Keratinocyte (primary cell): ENCODE measurements at regions not wholly inside any gene's neighbourhood (a gene's known extent, or its start where the extent isn't known, plus 50 kb on each side); places are given as distances from the start of the nearest gene placed in this dataset.

Source experiments
- EZH2 ChIP-seq: IDR thresholded peaks from one replicate; pipeline ENCODE4 v1.6.1; 2012; ENCODE audit warnings: inconsistent platforms, mild to moderate bottlenecking, low read length, moderate library complexity
- TF ChIP-seq, protein P1 (sequence below), 3 experiments: IDR thresholded peaks in 1 of 3; conservative IDR thresholded peaks in 1 of 3; optimal IDR thresholded peaks in 1 of 3; 2 replicates in 2 of 3; 3 replicates in 1 of 3; pipeline versions ENCODE3 to v1.5.1; 2011; ENCODE audit warnings: low read length in 3 of 3, mild to moderate bottlenecking in 3 of 3, moderate library complexity in 2 of 3, control low read depth in 1 of 3, inconsistent platforms in 1 of 3; ENCODE audit not compliant: insufficient read depth in 2 of 3; ENCODE audit errors: extremely low read depth in 1 of 3

DNA sequence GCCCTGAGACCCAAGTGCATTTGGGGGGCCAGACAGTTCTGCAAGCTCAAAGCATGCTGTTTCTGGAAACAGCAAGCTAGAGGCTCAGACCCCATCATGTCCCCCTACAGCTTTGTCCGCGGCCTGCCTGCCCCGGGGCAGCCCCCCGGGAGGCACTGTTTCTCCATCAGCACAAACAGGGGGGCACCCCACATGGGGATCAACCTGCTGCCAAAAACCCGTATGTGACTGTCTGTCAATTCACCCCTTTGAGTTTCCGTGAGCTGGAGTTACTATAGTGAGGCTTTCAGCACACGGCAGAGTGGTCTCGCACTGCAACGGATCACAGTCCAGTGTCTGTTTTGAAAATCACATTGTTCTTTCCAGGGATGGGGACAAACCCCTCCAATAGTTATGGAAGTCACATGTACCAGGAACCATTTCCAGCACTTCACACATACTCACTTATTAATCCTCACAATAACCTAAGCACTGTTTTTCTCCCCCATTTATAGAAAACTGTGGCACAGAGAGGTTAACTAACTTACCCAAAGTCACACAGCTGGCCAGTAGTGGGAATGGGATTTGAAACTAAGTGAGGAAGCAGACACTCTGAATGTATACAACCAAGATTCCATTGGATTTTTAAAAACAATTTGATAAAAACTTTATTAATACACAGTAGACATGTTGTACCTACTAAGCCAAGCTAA, 269.0 kb downstream of the C16orf95 start:
- TF ChIP-seq, protein P1, sequence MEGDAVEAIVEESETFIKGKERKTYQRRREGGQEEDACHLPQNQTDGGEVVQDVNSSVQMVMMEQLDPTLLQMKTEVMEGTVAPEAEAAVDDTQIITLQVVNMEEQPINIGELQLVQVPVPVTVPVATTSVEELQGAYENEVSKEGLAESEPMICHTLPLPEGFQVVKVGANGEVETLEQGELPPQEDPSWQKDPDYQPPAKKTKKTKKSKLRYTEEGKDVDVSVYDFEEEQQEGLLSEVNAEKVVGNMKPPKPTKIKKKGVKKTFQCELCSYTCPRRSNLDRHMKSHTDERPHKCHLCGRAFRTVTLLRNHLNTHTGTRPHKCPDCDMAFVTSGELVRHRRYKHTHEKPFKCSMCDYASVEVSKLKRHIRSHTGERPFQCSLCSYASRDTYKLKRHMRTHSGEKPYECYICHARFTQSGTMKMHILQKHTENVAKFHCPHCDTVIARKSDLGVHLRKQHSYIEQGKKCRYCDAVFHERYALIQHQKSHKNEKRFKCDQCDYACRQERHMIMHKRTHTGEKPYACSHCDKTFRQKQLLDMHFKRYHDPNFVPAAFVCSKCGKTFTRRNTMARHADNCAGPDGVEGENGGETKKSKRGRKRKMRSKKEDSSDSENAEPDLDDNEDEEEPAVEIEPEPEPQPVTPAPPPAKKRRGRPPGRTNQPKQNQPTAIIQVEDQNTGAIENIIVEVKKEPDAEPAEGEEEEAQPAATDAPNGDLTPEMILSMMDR (optimal IDR thresholded peaks at IDR 0.05 in 1 of 3, IDR thresholded peaks at IDR 0.05 in 1 of 3, conservative IDR thresholded peaks at IDR 0.05 in 1 of 3; ENCODE audit: extremely low read depth in 1 of 3, insufficient read depth in 2 of 3, low read length in 3 of 3), result no peak
- TF ChIP-seq EZH2, result no peak
